Vagina (tissue), 2 donors: ENCODE measurements at regions not wholly inside any gene's neighbourhood (a gene's known extent, or its start where the extent isn't known, plus 50 kb on each side); places are given as distances from the start of the nearest gene placed in this dataset.

Source experiments
- POLR2A ChIP-seq, 2 donors: fragments of 450-650 bp; IDR thresholded peaks; one replicate each; pipeline ENCODE4 v1.6.1; 2017; ENCODE audit warnings: antibody characterized with exemption in 2 of 2, mild to moderate bottlenecking in 2 of 2, moderate library complexity in 2 of 2
- TF ChIP-seq, protein P1 (sequence below), 3 experiments: fragments of 450-650 bp in 2 of 3; fragments of 200-600 bp in 1 of 3; sonication (generic) in 1 of 3; IDR thresholded peaks; one replicate each; pipeline ENCODE4 v1.5.1; 2017 to 2019; ENCODE audit warnings: antibody characterized with exemption in 3 of 3, mild to moderate bottlenecking in 2 of 3, moderate library complexity in 2 of 3

DNA sequence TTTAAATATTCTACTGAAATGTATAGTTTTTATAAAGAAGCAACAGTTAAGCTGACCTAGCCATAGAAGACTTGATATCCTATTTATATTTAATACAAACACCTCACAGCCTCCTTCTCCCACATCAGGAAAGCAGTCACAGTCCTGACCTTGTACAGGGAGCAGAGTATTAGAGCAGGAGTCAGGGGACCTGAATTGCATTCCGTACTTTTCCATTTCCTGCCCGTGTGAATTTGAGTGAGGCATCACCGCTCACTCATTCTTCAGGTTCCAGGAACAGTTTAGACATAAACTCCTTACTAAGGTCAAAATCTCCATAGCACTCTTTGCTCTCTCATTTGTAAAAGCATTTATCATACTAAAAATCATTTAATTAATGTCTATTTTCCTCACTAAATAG lies 482.5 kb upstream of the FAT3 start:
- TF ChIP-seq POLR2A (IDR thresholded peaks at IDR 0.05), result no peak
- TF ChIP-seq, protein P1, sequence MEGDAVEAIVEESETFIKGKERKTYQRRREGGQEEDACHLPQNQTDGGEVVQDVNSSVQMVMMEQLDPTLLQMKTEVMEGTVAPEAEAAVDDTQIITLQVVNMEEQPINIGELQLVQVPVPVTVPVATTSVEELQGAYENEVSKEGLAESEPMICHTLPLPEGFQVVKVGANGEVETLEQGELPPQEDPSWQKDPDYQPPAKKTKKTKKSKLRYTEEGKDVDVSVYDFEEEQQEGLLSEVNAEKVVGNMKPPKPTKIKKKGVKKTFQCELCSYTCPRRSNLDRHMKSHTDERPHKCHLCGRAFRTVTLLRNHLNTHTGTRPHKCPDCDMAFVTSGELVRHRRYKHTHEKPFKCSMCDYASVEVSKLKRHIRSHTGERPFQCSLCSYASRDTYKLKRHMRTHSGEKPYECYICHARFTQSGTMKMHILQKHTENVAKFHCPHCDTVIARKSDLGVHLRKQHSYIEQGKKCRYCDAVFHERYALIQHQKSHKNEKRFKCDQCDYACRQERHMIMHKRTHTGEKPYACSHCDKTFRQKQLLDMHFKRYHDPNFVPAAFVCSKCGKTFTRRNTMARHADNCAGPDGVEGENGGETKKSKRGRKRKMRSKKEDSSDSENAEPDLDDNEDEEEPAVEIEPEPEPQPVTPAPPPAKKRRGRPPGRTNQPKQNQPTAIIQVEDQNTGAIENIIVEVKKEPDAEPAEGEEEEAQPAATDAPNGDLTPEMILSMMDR (IDR thresholded peaks at IDR 0.05), result no peak
